HepG2 (cell line): ENCODE measurements at regions not wholly inside any gene's neighbourhood (a gene's known extent, or its start where the extent isn't known, plus 50 kb on each side); places are given as distances from the start of the nearest gene placed in this dataset.

Experiments
- ATAC-seq: fragments of 200-7000 bp; cut with Tn5 transposase; 3 replicates; pipeline ENCODE4 v1.9.1; 2020; ENCODE audit warnings: mild to moderate bottlenecking, moderate library complexity
- BruUV-seq: library from RNA; stranded (reverse); fragments of 400-500 nt; replicated peaks from 2 replicates; lab custom pipeline; 2021; lab: Mats Ljungman, UMichigan
- CTCF ChIA-PET: fragments of 300-600 bp; formaldehyde crosslinking; extraction: SDS; loops from one replicate; lab custom pipeline; 2021; ENCODE audit warnings: low total read pairs, inconsistent platforms, low intra/inter-chr PET ratio; lab: Yijun Ruan, JAX
- POLR2A ChIA-PET: fragments of 350-600 bp; sonication (Branson Sonifier 250); formaldehyde crosslinking; loops from one replicate; lab custom pipeline; 2020; ENCODE audit warnings: antibody characterized with exemption, inconsistent platforms; lab: Yijun Ruan, JAX
- DNase-seq: peaks from one replicate; pipeline ENCODE4 v3.0.0-alpha.2; 2015; ENCODE audit warnings: low spot score
- FAIRE-seq: peaks from 3 replicates; lab custom pipeline; 2011; peaks lifted over from hg19 to GRCh38; lab: Jason Lieb, UNC
- H2AFZ ChIP-seq: one replicate; pipeline ENCODE4 v1.6.1; 2011; ENCODE audit warnings: low read length, inconsistent platforms
- H3K27ac ChIP-seq: fragments of 300-600 bp; 3 replicates; pipeline ENCODE4 v1.8.0; 2011; ENCODE audit warnings: mixed run types, mild to moderate bottlenecking, mixed read lengths, low read length, inconsistent platforms; ENCODE audit not compliant: insufficient read depth; ENCODE audit errors: extremely low read length
- H3K27me3 ChIP-seq, 2 experiments: fragments of 200-600 bp in 1 of 2; 2 replicates in 1 of 2; 3 replicates in 1 of 2; pipeline versions ENCODE4 v1.6.0 to v1.8.0; 2011; ENCODE audit warnings: low read length in 2 of 2, mild to moderate bottlenecking in 2 of 2, moderate library complexity in 2 of 2, inconsistent platforms in 1 of 2; ENCODE audit not compliant: insufficient read depth in 2 of 2, control insufficient read depth in 1 of 2
- H3K36me3 ChIP-seq, 2 experiments: fragments of 200-600 bp in 1 of 2; replicated peaks in 1 of 2; 2 replicates in 1 of 2; 3 replicates in 1 of 2; pipeline versions ENCODE4 v1.5.1 to v1.8.0; 2011; ENCODE audit warnings: low read length in 2 of 2, inconsistent platforms in 1 of 2; ENCODE audit not compliant: insufficient read depth in 2 of 2, control insufficient read depth in 1 of 2
- H3K4me1 ChIP-seq: 2 replicates; pipeline ENCODE4 v1.5.1; 2012; ENCODE audit warnings: low read length, inconsistent platforms; ENCODE audit not compliant: insufficient read depth
- H3K4me2 ChIP-seq: 2 replicates; pipeline ENCODE4 v1.6.0; 2011; ENCODE audit warnings: low read depth, low read length, inconsistent platforms
- H3K4me3 ChIP-seq, 3 experiments: fragments of 200-600 bp in 1 of 3; sonication (generic), shearing (Covaris generic) in 1 of 3; replicated peaks in 1 of 3; 2 replicates each; pipeline ENCODE4 v1.5.1; 2011 to 2016; ENCODE audit warnings: low read length in 3 of 3, inconsistent platforms in 2 of 3, low read depth in 2 of 3, mild to moderate bottlenecking in 2 of 3, control low read depth in 1 of 3, mixed read lengths in 1 of 3; ENCODE audit not compliant: insufficient read depth in 1 of 3
- H3K79me2 ChIP-seq: one replicate; pipeline ENCODE4 v1.6.1; 2011; ENCODE audit warnings: low read length, inconsistent platforms; ENCODE audit not compliant: insufficient read depth
- H3K9ac ChIP-seq: 2 replicates; pipeline ENCODE4 v1.6.0; 2011; ENCODE audit warnings: mild to moderate bottlenecking, low read depth, low read length, inconsistent platforms; ENCODE audit not compliant: insufficient read depth
- H3K9me3 ChIP-seq: 2 replicates; pipeline ENCODE4 v1.5.1; 2012; ENCODE audit warnings: mild to moderate bottlenecking, low read length
- H4K20me1 ChIP-seq: 2 replicates; pipeline ENCODE4 v1.6.0; 2011; ENCODE audit warnings: inconsistent platforms, mild to moderate bottlenecking, low read length, moderate library complexity; ENCODE audit not compliant: insufficient read depth
- BORCS8-MEF2B ChIP-seq: sonication (generic); formaldehyde crosslinking; IDR thresholded peaks from 2 replicates; pipeline ENCODE4 v1.8.0; 2022; ENCODE audit warnings: mild to moderate bottlenecking, missing genetic modification reagents
- PPARG ChIP-seq: conservative IDR thresholded peaks from 2 replicates; pipeline ENCODE4 v1.6.1; 2016; ENCODE audit warnings: missing biosample characterization, missing genetic modification reagents
- ZNF101 ChIP-seq: sonication (generic); formaldehyde crosslinking; IDR thresholded peaks from 2 replicates; pipeline ENCODE4 v1.4.0; 2020; ENCODE audit warnings: mild to moderate bottlenecking, low read depth, missing genetic modification reagents, borderline replicate concordance
- ZNF335 ChIP-seq: sonication (generic); formaldehyde crosslinking; IDR thresholded peaks from 2 replicates; pipeline ENCODE4 v1.4.0; 2020; ENCODE audit warnings: missing genetic modification reagents
- ZNF446 ChIP-seq: sonication (generic); formaldehyde crosslinking; IDR thresholded peaks from 2 replicates; pipeline ENCODE4 v1.5.0; 2020; ENCODE audit warnings: mild to moderate bottlenecking, missing genetic modification reagents
- ZNF496 ChIP-seq: sonication (generic); formaldehyde crosslinking; IDR thresholded peaks from 2 replicates; pipeline ENCODE4 v1.8.1; 2023; ENCODE audit warnings: mild to moderate bottlenecking, moderate library complexity, missing genetic modification reagents; ENCODE audit not compliant: insufficient replicate concordance
- ZNF501 ChIP-seq: sonication (generic); formaldehyde crosslinking; IDR thresholded peaks from 2 replicates; pipeline ENCODE4 v1.5.1; 2020; ENCODE audit warnings: mild to moderate bottlenecking, moderate library complexity, missing genetic modification reagents
- WGBS: methylation state at CpG from one replicate; pipeline ENCODE4 v1.1.6; 2017; ENCODE audit warnings: low lambda C conversion rate; 5-methylcytosine and 5-hydroxymethylcytosine counted together
- in situ Hi-C: cut with HindIII; loops from 2 replicates; pipeline ENCODE4 v1.10.0; 2017; ENCODE audit warnings: low pct_unique_long_range_greater_than_20kb; ENCODE audit not compliant: extremely low pct_ligation_motif_present
- intact Hi-C: fragments of 100-400 bp; cut with micrococcal nuclease; formaldehyde crosslinking; loops from one replicate; pipeline ENCODE4 v1.10.0; 2022; ENCODE audit not compliant: unreplicated experiment
- TF ChIP-seq, protein P1 (sequence below): fragments of 450-650 bp; IDR thresholded peaks from 2 replicates; pipeline ENCODE4 v1.6.1; 2016
- TF ChIP-seq, protein P2 (sequence below): IDR thresholded peaks from 2 replicates; pipeline ENCODE4 v1.6.1; 2012; ENCODE audit warnings: inconsistent platforms
- TF ChIP-seq, protein P3 (sequence below): IDR thresholded peaks from 2 replicates; pipeline ENCODE4 v1.6.1; 2016; ENCODE audit warnings: missing biosample characterization, missing genetic modification reagents, low read depth
- TF ChIP-seq, protein P4 (sequence below): sonication (generic); formaldehyde crosslinking; IDR thresholded peaks from 2 replicates; pipeline ENCODE4 v1.5.0; 2020; ENCODE audit warnings: missing genetic modification reagents, mild to moderate bottlenecking, borderline replicate concordance
- TF ChIP-seq, protein P5 (sequence below): sonication (generic); formaldehyde crosslinking; conservative IDR thresholded peaks from 2 replicates; pipeline ENCODE4 v1.8.0; 2022; ENCODE audit warnings: low read depth, missing genetic modification reagents

DNA sequence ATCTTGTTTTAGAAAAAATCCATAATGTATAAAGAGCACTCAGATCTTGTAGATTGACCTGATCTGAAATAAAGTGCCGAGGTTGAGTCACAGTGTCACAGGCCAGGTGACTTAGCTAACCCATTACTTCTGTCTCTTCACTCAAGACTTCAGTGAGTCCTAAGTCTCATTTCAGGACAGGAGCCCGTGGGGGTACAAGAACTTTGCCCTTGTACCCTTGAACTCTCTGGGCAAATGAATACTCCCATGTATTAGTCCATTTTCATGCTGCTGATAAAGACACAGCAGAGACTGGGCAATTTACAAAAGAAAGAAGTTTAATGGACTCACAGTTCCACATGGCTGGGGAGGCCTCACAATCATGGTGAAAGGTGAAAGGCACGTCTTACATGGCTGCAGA lies 160.2 kb downstream of the ZPLD1 start:
- BruUV-seq: no TSS peak
- H3K4me2 ChIP-seq: no peak overlapping the region
- no peak overlapping the region for H3K27ac ChIP-seq
- H3K36me3 ChIP-seq: no peaks in the 10 kb centered on the region
- CTCF ChIA-PET: no interaction called here
- peaks cover 12% of the 10 kb centered on the region; the same call in 1 of the 2 replicates for H3K9me3 ChIP-seq
- H3K79me2 ChIP-seq: no peaks in the 10 kb centered on the region
- H3K9ac ChIP-seq: no peak overlapping the region
- no peaks in the 10 kb centered on the region for H3K4me1 ChIP-seq
- no peaks in the 10 kb centered on the region for H4K20me1 ChIP-seq
- no peak overlapping the region for H3K4me3 ChIP-seq
- in situ Hi-C loops (no loop called here), intact Hi-C loops (no loop called here)
- DNase-seq (no peak), ATAC-seq (no peak), FAIRE-seq (no peak)
- no peaks in the 10 kb centered on the region for H3K27me3 ChIP-seq
- no peak for TF ChIP-seq ZNF501 (CRISPR knock-in tag)
- POLR2A ChIA-PET: no interaction called here
- no peak overlapping the region for H2AFZ ChIP-seq
- WGBS: 5% methylated on average over 3 of the region's 3 CpGs

DNA sequence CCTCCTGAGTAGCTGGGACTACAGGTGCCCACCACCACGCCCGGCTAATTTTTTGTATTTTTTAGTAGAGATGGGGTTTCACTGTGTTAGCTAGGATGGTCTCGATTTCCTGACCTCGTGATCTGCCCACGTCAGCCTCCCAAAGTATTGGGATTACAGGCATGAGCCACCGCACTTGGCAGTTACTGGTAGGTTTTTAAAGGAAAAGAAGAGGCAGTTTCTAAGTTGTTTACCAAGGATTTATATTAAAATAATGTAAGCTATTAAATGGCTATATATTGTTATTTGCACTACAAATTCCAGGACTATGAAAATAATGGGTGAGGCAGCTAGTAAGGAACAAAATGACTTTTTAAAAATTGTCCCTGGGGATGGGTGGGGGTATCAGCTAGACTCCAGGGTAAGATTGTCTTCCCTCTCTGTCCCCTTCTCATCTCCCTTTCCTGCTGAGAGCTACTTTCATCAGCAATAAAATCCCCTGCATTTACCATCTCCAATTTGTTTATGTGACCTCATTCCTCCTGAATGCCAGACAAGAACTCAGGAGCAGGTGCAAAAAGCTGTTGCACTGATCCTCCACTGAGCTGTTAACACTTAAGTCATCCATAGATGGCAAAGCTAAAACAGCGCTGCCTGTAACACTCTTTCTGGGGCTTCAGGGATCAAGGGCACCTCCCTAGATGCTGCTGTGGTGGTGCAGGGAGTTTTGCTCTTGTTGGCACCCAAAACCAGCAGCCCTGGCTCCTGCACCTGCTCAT lies 165.2 kb downstream of the ZPLD1 start:
- Histone ChIP-seq H3K4me3 (no peak overlapping the region), H3K4me2 (no peak overlapping the region), H2AFZ (no peak overlapping the region), H3K27me3 (no peaks in the 10 kb centered on the region), H3K27ac (no peak overlapping the region), H4K20me1 (no peaks in the 10 kb centered on the region), H3K4me1 (no peaks in the 10 kb centered on the region), H3K36me3 (no peaks in the 10 kb centered on the region), H3K79me2 (no peaks in the 10 kb centered on the region), H3K9ac (no peak overlapping the region), H3K9me3 (peaks cover 12% of the 10 kb centered on the region; the same call in 1 of the 2 replicates)
- intact Hi-C loops (no loop called here), in situ Hi-C loops (no loop called here)
- ATAC-seq: no peak
- DNase-seq: no peak
- FAIRE-seq: no peak
- no TSS peak for BruUV-seq
- WGBS: 16% methylated on average over 6 of the region's 7 CpGs
- ChIA-PET CTCF (no interaction called here), POLR2A (no interaction called here)
- TF ChIP-seq BORCS8-MEF2B (CRISPR knock-in tag) (no peak), ZNF496 (CRISPR knock-in tag) (no peak), ZNF101 (no peak), PPARG (CRISPR knock-in tag) (no peak), ZNF335 (CRISPR knock-in tag) (no peak), ZNF446 (CRISPR knock-in tag) (no peak)
- TF ChIP-seq, protein P1, sequence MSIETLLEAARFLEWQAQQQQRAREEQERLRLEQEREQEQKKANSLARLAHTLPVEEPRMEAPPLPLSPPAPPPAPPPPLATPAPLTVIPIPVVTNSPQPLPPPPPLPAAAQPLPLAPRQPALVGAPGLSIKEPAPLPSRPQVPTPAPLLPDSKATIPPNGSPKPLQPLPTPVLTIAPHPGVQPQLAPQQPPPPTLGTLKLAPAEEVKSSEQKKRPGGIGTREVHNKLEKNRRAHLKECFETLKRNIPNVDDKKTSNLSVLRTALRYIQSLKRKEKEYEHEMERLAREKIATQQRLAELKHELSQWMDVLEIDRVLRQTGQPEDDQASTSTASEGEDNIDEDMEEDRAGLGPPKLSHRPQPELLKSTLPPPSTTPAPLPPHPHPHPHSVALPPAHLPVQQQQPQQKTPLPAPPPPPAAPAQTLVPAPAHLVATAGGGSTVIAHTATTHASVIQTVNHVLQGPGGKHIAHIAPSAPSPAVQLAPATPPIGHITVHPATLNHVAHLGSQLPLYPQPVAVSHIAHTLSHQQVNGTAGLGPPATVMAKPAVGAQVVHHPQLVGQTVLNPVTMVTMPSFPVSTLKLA: no peak
- TF ChIP-seq, protein P2, sequence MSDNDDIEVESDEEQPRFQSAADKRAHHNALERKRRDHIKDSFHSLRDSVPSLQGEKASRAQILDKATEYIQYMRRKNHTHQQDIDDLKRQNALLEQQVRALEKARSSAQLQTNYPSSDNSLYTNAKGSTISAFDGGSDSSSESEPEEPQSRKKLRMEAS: no peak
- TF ChIP-seq, protein P3, sequence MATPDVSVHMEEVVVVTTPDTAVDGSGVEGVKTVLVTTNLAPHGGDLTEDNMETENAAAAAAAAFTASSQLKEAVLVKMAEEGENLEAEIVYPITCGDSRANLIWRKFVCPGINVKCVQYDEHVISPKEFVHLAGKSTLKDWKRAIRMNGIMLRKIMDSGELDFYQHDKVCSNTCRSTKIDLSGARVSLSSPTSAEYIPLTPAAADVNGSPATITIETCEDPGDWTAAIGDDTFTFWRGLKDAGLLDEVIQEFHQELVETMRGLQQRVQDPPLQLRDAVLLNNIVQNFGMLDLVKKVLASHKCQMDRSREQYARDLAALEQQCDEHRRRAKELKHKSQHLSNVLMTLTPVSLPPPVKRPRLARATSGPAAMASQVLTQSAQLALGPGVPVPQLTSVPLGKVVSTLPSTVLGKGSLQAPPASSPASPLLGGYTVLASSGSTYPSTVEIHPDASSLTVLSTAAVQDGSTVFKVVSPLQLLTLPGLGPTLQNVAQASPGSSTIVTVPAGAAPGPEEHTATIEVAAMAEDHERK (CRISPR knock-in tag): no peak
- TF ChIP-seq, protein P4, sequence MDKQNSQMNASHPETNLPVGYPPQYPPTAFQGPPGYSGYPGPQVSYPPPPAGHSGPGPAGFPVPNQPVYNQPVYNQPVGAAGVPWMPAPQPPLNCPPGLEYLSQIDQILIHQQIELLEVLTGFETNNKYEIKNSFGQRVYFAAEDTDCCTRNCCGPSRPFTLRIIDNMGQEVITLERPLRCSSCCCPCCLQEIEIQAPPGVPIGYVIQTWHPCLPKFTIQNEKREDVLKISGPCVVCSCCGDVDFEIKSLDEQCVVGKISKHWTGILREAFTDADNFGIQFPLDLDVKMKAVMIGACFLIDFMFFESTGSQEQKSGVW (CRISPR knock-in tag): no peak
- TF ChIP-seq, protein P5, sequence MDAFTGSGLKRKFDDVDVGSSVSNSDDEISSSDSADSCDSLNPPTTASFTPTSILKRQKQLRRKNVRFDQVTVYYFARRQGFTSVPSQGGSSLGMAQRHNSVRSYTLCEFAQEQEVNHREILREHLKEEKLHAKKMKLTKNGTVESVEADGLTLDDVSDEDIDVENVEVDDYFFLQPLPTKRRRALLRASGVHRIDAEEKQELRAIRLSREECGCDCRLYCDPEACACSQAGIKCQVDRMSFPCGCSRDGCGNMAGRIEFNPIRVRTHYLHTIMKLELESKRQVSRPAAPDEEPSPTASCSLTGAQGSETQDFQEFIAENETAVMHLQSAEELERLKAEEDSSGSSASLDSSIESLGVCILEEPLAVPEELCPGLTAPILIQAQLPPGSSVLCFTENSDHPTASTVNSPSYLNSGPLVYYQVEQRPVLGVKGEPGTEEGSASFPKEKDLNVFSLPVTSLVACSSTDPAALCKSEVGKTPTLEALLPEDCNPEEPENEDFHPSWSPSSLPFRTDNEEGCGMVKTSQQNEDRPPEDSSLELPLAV (CRISPR knock-in tag): no peak
